ENCODE measurements at regions not wholly inside any gene's neighbourhood (a gene's known extent, or its start where the extent isn't known, plus 50 kb on each side); places are given as distances from the start of the nearest gene placed in this dataset.

GRCh38 chr16:86376837-86377236 lies 133.5 kb upstream of the FOXF1 start:
- Histone ChIP-seq H3K9me3 (no peaks in the 10 kb centered on the region), H3K36me3 (no peaks in the 10 kb centered on the region), H3K4me3 (replicated peaks in 1 of 3) (no peak overlapping the region), H3K4me1 (no peaks in the 10 kb centered on the region), H3K27me3 (no peaks in the 10 kb centered on the region), H3K27ac (no peak overlapping the region)
- 79 to 96% methylated on average over 4 of the region's 4 CpGs for WGBS, 2 donors
- intact Hi-C loops (cut with DNase I), result no loop called here
- DNase-seq, result no peak
- no peak for TF ChIP-seq CTCF (IDR thresholded peaks at IDR 0.05)
- TF ChIP-seq POLR2A (IDR thresholded peaks at IDR 0.05), result no peak

- Histone ChIP-seq H3K36me3 (no peaks in the 10 kb centered on the region), H3K4me3 (replicated peaks in 1 of 3) (no peak overlapping the region), H3K9me3 (no peaks in the 10 kb centered on the region), H3K4me1 (no peaks in the 10 kb centered on the region), H3K27ac (no peak overlapping the region), H3K27me3 (no peaks in the 10 kb centered on the region)
- TF ChIP-seq POLR2A (IDR thresholded peaks at IDR 0.05), result no peak
- TF ChIP-seq CTCF (IDR thresholded peaks at IDR 0.05), result no peak
- WGBS, 2 donors, result 71 to 84% methylated on average over 21 to 26 of the region's 27 CpGs
- no peak for DNase-seq
- intact Hi-C loops (cut with DNase I), result no loop called here
Observed at GRCh38 chr16:86377251-86378022, 132.9 kb upstream of the FOXF1 start.

- Histone ChIP-seq H3K9me3 (no peaks in the 10 kb centered on the region), H3K4me3 (replicated peaks in 1 of 3) (no peak overlapping the region), H3K27ac (no peak overlapping the region), H3K4me1 (no peaks in the 10 kb centered on the region), H3K27me3 (no peaks in the 10 kb centered on the region), H3K36me3 (no peaks in the 10 kb centered on the region)
- 89% methylated on average over 8 to 9 of the region's 9 CpGs for WGBS, 2 donors
- no peak for DNase-seq
- intact Hi-C loops (cut with DNase I), result no loop called here
- TF ChIP-seq CTCF (IDR thresholded peaks at IDR 0.05) (no peak), POLR2A (IDR thresholded peaks at IDR 0.05) (no peak)
Observed at GRCh38 chr16:86378128-86378527, 132.2 kb upstream of the FOXF1 start.

GRCh38 chr16:86378831-86379504 lies 131.4 kb upstream of the FOXF1 start:
- intact Hi-C loops (cut with DNase I), result no loop called here
- TF ChIP-seq POLR2A (IDR thresholded peaks at IDR 0.05) (no peak), CTCF (IDR thresholded peaks at IDR 0.05) (no peak)
- Histone ChIP-seq H3K4me1 (no peaks in the 10 kb centered on the region), H3K36me3 (no peaks in the 10 kb centered on the region), H3K27ac (no peak overlapping the region), H3K27me3 (no peaks in the 10 kb centered on the region), H3K4me3 (replicated peaks in 1 of 3) (no peak overlapping the region), H3K9me3 (no peaks in the 10 kb centered on the region)
- DNase-seq, result no peak
- 80 to 89% methylated on average over 16 to 20 of the region's 20 CpGs for WGBS, 2 donors

GRCh38 chr16:86379505-86379846 lies 130.9 kb upstream of the FOXF1 start:
- H3K4me3 ChIP-seq (replicated peaks in 1 of 3), result no peak overlapping the region
- H3K27me3 ChIP-seq, result no peaks in the 10 kb centered on the region
- no peaks in the 10 kb centered on the region for H3K36me3 ChIP-seq
- H3K4me1 ChIP-seq, result no peaks in the 10 kb centered on the region
- H3K27ac ChIP-seq, result no peak overlapping the region
- WGBS, 2 donors, result 68 to 69% methylated on average over 8 to 9 of the region's 9 CpGs
- TF ChIP-seq CTCF (IDR thresholded peaks at IDR 0.05) (no peak), POLR2A (IDR thresholded peaks at IDR 0.05) (no peak)
- DNase-seq, result no peak
- H3K9me3 ChIP-seq, result no peaks in the 10 kb centered on the region
- intact Hi-C loops (cut with DNase I), result no loop called here
